LNCaP clone FGC (cell line): ENCODE measurements at regions not wholly inside any gene's neighbourhood (a gene's known extent, or its start where the extent isn't known, plus 50 kb on each side); places are given as distances from the start of the nearest gene placed in this dataset.
"Not testable (repeated sequence)": the region's sequence is repeated elsewhere in the genome, so short reads cannot be mapped to it uniquely, and the experiment has no call there.

Experiments
- DNase-seq: peaks from one replicate; pipeline ENCODE4 v3.0.0-alpha.2; 2011; ENCODE audit warnings: low read depth
- H3K4me3 ChIP-seq: 2 replicates; pipeline ENCODE4 v1.5.1; 2011; ENCODE audit warnings: mild to moderate bottlenecking, low read depth, low read length, control low read depth
- TF ChIP-seq, protein P1 (sequence below): IDR thresholded peaks from 2 replicates; pipeline ENCODE4 v1.5.1; 2012; ENCODE audit warnings: mild to moderate bottlenecking; ENCODE audit not compliant: control insufficient read depth, insufficient read depth; ENCODE audit errors: extremely low read depth

DNA sequence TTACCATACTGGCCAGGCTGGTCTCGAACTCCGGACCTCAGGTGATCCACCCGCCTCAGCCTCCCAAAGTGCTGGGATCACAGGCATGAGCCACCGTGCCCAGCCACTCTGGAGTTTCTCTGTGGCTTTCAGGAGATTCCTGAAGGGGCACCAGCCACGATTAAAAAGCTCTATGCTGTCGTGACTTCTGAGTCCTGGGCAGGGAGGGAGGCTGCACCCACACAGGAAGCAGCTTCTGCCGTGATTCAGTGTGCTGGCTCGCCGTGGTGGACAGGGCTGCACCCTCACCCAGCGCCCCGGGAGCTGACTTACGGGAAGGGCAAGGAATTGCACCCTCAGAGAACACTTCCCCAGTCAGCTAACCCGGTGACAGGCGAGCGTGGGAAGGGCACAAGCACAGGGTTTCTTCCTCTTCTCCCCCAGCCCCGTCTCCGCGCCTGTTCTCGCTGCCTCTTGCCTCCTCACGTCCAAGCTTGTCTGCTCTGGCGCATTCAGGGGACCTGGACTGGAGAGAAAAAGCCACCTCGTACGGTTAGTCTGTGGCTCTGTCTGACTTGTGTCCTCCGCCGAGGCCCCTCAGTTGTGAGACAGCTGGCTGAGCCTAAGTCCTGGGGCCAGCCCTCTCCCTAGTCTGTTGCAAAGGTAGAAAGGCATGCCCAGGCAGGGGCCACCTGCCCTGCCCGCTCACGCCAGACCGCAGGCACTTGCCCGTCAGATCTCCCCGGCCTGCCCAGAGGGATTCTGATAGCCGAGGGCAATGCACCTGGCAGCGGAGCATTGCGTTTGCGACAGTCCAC, 145.0 kb downstream of the SEC14L1 start:
- H3K4me3 ChIP-seq, result no peak overlapping the region
- TF ChIP-seq, protein P1, sequence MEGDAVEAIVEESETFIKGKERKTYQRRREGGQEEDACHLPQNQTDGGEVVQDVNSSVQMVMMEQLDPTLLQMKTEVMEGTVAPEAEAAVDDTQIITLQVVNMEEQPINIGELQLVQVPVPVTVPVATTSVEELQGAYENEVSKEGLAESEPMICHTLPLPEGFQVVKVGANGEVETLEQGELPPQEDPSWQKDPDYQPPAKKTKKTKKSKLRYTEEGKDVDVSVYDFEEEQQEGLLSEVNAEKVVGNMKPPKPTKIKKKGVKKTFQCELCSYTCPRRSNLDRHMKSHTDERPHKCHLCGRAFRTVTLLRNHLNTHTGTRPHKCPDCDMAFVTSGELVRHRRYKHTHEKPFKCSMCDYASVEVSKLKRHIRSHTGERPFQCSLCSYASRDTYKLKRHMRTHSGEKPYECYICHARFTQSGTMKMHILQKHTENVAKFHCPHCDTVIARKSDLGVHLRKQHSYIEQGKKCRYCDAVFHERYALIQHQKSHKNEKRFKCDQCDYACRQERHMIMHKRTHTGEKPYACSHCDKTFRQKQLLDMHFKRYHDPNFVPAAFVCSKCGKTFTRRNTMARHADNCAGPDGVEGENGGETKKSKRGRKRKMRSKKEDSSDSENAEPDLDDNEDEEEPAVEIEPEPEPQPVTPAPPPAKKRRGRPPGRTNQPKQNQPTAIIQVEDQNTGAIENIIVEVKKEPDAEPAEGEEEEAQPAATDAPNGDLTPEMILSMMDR, result no peak
- DNase-seq, result no peak

DNA sequence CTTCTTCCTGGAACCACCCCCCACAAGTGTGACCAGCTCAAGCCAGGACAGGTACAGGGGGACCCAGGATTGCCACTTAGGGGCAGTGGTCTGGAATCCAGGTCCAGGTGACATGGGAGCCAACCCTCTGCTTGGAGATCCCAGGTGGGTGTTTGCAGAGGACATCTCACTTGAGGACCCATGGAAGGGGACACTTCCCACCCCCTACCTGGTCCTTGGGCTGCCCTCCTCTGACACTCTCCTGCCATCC, 145.5 kb downstream of the SEC14L1 start:
- no peak overlapping the region for H3K4me3 ChIP-seq
- DNase-seq, result no peak
- TF ChIP-seq, protein P1, result no peak

DNA sequence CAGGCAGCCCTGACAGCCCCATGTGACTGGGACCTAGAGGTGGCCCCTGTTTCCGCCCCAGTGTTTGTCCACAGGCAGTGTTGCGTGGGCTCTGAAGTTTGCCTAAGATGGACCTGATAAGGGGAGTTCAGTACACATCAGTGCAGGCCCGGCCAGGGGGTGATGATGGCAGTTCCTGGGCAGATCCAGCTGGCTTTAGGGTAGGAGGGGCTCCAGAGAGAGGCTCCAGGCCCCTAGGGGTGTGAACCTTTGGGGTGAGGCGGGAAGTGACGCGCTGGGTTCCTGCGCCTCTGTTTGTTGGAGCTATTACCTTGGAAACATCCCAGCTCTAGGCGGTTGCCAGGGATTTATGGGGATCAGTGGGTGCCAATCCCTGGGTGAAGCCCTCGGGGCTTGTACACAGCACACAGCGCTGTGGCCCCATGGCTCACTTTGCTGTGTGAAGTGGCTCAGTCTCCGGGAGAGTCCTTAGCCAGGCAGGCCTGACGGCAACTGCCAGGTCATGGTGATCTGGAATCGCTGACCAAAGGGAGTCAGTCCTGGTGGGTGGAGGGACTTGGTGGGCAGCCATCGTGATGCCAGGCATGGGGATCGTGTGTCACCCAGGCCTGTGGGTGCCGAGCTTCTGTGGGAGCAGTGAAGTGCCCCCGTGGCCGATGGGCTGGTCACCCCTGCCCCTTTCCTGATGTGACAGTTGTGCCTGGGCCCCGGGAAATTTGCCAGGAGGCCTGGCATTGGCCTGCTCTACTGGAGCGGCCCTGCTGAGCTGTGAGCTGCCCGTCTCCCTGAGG, 146.1 kb downstream of the SEC14L1 start:
- H3K4me3 ChIP-seq, result peak overlapping the region; percentile 56
- peak; percentile 87 for DNase-seq
- TF ChIP-seq, protein P1, result no peak

DNA sequence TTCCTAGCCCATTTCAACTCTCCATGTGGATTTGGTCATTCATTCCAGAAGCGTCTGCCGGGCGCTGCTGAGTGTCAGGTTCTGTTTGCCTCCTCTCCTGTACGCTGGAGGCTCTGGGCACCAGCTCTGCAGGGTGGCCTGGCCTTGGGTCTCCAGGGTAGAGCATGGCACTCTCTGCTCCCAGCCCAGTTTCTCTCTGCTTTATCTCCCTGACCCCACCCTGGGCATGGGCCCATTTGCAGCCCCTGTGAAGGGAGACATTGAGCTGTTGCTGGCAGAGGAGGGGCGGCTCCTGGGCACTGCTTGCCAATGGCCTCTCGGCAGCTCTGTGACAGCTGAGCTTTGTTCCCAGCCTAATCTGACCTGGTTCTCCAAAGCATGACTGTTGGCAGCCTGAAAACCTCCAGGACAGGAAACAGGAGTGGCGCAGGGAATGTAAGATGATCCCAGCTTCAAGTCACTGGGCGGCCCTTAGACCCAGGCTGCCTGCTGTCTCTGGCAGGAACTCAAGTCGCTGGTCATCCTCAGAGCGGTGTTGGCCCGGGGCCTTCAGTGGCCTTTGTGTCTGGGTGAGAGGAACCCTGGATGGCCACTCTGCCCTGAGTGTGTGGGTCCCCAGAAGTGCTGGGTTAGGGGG, 146.8 kb downstream of the SEC14L1 start:
- peak; percentile 97 for DNase-seq
- TF ChIP-seq, protein P1, result no peak
- peak overlapping the region; percentile 56 for H3K4me3 ChIP-seq

DNA sequence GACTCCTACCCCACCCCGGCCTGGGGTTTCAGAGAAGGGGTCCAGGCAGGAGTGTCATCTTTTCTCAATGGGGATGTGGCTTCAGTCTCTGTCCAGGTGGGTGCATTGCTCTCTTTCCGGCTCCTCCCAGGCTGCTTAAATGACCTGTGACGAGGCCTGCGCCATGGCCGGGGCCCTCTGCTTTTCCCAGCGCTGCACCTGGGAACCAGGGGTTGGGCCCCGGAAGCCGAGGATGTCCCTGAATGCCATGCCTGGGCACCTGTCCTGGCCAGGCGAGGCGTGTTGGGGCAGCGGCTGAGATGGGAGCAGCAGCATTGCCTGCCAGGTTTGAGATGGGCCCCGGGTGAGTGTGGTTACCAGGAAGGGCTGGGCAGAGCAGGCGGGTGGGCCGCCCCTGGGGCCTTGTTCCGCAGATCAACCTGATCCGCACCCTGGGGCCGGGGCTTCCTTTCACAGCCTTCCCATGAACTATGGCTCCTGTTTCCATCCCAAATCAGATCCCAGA, 147.4 kb downstream of the SEC14L1 start:
- TF ChIP-seq, protein P1, result no peak
- peak overlapping the region; percentile 56 for H3K4me3 ChIP-seq
- no peak for DNase-seq

DNA sequence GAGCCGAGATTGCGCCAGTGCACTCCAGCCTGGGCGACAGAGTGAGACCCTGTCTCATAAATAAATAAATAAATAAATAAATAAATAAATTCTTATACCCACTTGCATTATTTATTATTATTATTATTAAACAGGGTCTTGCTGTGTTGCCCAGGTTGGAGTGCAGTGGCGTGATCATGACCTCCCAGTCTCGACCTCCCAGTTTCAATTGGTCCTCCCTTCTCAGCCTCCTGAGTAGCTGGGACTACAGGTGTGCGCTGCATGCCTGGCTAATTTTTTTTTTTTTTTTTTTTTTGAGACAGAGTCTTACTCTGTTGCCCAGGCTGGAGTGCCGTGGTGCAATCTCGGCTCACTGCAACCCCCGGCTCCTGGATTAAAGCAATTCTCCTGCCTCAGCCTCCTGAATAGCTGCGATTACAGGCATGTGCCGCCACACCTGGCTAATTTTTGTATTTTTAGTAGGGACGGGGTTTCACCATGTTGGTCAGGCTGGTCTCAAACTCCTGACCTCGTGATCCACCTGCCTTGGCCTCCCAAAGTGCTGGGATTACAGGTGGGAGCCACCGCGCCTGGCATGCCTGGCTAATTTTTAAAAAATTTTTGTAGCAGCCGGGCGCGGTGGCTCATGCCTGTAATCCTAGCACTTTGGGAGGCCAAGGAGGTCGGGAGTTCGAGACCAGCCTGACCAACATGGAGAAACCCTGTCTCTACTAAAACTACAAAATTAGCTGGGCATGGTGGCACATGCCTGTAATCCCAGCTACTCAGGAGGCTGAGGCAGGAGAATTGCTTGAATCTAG, 150.2 kb downstream of the SEC14L1 start:
- not testable (repeated sequence) for DNase-seq, H3K4me3 ChIP-seq
